ENCODE measurements at regions not wholly inside any gene's neighbourhood (a gene's known extent, or its start where the extent isn't known, plus 50 kb on each side); places are given as distances from the start of the nearest gene placed in this dataset.
"Not testable (repeated sequence)": the region's sequence is repeated elsewhere in the genome, so short reads cannot be mapped to it uniquely, and the experiment has no call there.

DNA sequence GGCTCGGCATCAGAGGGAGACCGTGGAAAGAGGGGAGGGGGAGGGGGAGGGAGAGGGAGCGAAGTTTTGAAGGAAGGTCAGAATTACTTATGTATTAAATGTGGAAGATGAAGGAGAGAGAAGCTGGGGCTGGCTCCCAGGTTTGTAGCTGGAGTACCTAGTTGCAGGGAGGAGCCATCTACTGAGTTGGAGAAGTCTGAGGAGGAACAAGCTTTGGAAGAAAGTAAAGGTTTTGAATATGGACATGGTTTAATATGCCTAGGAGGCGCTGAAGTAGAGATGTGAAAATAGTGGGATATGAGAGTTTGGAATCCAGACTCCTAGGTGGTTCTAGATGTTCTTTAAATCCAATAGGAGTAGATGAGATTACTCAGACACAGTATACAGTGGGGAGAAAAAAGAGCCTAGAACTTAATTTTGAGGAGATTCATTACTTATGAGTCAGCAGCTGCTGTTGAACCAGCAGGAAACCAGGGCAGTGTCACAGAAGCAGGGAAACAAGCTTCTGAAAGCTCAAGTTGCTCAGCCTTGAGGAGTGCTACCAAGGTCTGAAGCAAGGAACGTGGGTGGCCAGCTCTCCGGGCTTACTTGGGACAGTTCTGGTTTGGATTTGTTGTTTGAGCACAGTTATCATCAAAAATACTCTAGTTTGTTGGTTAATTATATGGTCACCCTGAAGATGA lies 149.3 kb downstream of the UTRN start:
- DNase-seq (ENCODE audit: low read depth, low spot score), result no peak

GRCh38 chr6:144435602-144436426 lies 150.7 kb downstream of the UTRN start:
- no peak for DNase-seq (ENCODE audit: low read depth, low spot score)

DNA sequence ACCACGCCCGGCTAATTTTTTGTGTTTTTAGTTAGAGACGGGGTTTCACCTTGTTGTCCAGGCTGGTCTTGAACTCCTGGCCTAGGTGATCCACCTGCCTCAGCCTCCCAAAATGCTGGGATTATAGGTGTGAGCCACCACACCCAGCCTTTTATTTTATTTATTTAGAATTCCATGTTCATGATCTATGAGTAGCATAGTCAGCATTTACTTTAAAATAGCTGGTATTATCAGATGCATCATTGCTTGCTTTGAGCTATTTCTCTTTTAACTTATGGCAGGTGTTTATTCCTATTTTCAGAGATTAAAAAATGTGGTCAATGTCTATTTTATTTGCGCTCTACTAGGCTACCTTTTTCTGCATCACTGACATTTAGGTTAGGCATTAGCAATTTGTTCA lies 152.0 kb downstream of the UTRN start:
- no peak for DNase-seq (ENCODE audit: low read depth, low spot score)

DNA sequence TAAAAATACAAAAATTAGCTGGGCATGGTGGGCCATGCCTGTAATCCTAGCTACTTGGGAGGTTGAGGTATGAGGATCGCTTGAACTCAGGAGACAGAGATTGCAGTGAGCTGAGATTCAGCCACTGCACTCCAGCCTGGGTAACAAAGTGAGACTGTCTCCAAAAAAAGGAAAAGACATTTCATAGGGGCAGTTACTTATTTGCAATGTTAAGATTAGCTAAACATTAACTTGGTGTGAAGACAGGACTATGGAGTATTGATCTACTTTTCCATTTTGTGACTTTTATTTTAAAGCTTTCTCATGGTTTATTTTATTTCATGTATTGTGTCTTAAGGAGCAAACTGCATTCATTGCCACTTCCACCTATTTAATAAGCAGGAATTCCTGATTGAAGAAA lies 153.0 kb downstream of the UTRN start:
- no peak for DNase-seq (ENCODE audit: low read depth, low spot score)

GRCh38 chr6:144439016-144439415 lies 153.9 kb downstream of the UTRN start:
- no peak for DNase-seq (ENCODE audit: low read depth, low spot score)

GRCh38 chr6:144441801-144442200 lies 156.7 kb downstream of the UTRN start:
- not testable (repeated sequence) for DNase-seq (ENCODE audit: low read depth, low spot score)

DNA sequence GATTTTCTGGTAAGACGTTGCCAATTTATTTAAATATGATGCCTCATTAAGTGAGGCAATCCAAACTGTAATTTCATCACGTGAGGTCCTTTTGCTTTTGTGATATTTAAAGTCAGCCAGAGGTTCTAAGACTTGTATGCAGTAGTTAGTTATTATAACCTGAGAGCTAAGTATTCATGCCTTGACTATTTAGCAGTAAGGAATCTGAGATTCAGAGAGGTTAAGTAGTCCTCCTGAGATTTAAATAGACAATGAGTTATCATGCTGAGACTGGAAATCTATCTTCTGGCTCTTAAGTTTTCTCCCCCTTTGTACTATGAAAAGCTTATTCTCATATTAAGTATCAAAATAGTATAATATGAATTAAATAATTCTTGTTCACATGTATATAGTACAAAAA lies 158.0 kb downstream of the UTRN start:
- DNase-seq (ENCODE audit: low read depth, low spot score), result no peak

- DNase-seq (ENCODE audit: low read depth, low spot score), result no peak
These were observed 162.3 kb downstream of the UTRN start for GRCh38 chr6:144447472-144447871.

DNA sequence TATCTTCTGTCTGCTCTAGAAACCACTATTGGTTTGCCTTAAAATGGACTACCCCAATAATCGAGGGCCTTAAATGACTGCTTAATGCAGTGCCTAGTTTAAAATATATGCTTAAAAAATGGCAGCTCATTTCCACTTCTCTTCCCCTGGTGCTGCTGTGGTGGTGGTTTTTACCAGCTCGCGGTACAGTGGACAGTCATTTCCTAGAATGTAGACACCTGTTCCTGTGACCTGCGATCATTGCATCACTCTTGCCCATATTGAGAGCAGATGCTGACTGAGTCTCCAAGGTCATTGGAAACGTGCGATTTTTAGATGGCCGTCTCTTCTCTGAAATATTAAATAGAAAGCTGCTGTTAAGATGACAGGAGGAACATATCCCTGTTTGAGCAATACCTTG lies 164.1 kb downstream of the UTRN start:
- no peak for DNase-seq (ENCODE audit: low read depth, low spot score)

- DNase-seq (ENCODE audit: low read depth, low spot score), result no peak
These were observed 164.9 kb downstream of the UTRN start for GRCh38 chr6:144449911-144450597.

GRCh38 chr6:144460327-144461095 lies 175.4 kb downstream of the UTRN start:
- DNase-seq (ENCODE audit: low read depth, low spot score), result no peak

DNA sequence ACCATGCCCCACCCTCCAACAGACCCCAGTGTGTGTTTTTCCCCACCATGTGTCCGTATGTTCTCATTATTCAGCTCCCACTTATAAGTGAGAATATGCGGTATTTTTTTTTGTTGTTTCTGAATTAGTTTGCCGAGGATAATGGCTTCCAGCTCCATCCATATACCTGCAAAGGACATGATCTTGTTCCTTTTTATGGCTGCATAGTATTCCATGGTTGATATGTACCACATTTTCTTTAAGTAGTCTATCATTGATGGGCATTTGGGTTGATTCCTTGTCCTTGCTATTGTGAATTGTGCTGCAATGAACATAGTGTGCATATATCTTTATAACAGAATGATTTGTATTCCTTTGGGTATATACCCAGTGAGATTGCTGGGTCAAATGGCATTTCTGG lies 176.9 kb downstream of the UTRN start:
- DNase-seq (ENCODE audit: low read depth, low spot score), result no peak

DNA sequence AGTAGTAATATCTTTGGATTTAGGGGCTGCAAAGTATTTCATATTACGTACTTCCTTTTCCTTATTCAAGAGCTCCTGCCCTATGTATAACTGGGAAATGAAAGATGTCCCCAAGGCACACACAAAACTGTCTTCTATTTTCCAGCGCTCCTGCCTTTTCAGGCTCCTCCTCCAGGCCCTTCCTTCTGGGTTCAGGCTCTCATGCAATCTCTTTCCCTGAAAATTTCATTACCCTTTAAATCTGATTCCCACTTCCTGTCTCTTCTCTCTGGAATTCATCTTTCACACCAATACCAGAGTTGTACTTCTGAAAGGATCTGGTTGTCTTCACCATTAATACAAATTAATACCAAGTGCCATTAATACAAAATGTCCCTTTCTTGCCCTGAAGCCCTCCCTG lies 181.6 kb downstream of the UTRN start:
- DNase-seq (ENCODE audit: low read depth, low spot score), result no peak

DNA sequence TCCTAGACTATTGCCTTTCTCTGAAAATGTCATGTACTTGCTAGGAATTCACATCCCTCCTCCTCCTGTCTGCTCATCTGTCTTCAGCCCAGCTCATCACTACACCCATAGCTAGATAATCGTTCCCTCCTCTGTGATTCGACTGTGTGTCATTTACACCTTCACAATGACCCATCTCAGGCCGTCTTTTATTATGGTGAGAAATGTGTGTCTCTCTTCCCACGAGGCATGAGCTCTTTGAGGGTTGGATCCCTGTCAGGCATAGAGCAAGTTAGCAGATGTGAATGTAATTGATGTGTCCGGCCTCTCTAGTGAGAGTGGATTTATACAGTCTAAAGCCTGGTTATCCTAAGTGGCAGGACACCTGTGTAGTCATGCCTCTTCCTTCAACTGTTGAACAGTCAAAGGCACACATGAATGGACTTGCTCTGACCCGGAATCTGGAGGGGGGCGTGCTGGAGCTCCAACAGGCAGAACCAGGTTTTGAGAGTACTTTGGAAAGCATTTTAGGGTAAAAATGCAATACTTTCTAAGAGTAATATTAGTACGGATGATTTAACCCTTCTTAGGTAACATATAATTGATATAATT lies 182.1 kb downstream of the UTRN start:
- no peak for DNase-seq (ENCODE audit: low read depth, low spot score)

DNA sequence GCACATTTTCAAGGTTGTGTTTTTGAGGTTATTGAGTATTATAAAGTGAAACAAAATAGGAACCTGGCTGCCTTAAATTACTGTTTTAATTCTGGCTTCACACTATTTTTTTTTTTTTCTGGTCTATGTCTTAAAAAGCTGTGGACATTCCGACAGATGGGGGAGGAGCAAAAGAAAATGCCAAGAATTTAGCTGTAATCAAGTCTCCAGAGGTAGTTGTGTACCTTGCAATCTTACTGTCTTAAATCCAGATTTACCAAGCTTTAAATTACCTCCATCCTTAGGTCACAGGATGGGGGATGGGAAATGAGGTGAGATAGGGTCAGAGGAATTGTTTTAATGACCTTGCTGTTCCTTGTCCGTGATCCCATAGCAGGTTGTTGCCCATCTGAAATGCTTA lies 182.8 kb downstream of the UTRN start:
- DNase-seq (ENCODE audit: low read depth, low spot score), result no peak

DNA sequence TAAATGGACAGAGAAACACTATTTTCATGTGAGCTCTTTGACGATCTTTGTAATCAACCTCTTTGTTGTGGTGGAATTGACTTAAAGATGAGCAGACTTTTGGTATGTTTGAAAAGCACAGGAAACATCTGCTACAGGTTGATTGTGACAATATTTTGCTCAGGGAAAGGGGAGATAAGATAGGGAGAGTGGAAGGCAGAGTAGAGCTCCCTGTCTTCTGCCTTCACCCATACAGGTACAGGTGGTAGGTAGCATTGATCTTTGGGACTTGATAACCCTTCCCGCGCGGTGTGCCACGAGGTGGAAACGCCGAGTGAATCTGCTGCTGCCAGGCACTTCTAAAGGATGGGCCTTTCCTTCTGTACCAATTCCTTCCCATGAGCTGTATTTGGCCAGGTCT lies 183.6 kb downstream of the UTRN start:
- no peak for DNase-seq (ENCODE audit: low read depth, low spot score)

DNA sequence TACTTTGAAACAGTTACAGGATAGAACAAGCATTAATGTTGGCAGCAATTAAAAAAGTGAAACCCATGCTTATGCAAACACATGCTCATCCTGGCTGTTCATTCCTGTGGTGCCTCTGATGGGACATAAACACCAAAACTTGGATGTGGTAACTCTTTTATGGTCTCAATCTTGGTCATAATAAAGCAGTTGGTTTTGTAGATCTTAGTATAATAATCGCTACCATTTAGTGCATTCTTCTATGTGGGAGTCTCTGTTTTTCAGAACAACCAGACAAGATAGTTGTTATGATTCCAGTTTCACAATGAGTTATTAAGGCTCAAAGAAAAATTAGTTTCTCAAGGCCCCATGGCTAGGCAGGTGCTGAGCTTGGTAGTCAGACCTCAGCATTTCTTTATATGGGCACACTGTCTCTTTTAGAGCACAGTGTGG lies 184.0 kb downstream of the UTRN start:
- no peak for DNase-seq (ENCODE audit: low read depth, low spot score)

- not testable (repeated sequence) for DNase-seq (ENCODE audit: low read depth, low spot score)
These were observed 185.1 kb downstream of the UTRN start for GRCh38 chr6:144470201-144470600.

DNA sequence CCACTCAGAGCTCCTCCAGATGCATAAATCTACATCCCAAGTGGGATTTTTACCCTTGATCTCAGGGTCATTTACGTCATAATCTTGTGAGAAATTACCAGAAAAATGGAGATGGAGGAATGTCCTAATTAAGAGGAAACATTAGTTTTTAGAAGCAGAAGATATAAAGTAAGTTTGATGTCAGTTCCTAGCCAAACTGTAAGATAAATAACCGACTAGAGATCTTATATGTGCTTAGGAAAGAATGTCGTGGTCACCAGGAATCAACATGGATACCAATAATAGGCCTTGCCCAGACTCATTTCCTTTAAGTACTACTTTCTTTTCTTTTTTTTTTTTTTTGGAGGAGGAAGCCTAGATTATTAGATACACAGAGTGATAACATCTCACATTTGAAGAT lies 186.9 kb downstream of the UTRN start:
- no peak for DNase-seq (ENCODE audit: low read depth, low spot score)

GRCh38 chr6:144474290-144474689 lies 189.2 kb downstream of the UTRN start:
- DNase-seq (ENCODE audit: low read depth, low spot score), result no peak

DNA sequence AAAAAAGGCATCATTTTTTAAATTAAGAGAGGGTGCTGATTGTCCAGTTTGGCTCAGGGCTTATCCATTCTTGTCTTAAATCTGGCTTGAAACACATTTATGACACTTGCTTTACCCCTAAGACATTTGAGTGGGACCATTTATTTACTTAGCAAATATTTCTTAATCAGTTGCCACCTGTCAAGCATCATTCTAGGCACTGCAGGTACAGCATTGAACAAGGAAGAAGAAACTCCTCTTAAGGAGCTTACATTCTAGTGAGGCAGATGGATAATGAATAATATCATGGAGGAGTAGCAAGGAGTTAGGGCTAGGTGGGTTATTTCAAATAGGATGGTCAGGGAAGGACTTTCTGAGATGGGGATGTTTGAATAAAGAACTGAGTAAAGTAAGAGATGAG lies 189.8 kb downstream of the UTRN start:
- DNase-seq (ENCODE audit: low read depth, low spot score), result no peak

DNA sequence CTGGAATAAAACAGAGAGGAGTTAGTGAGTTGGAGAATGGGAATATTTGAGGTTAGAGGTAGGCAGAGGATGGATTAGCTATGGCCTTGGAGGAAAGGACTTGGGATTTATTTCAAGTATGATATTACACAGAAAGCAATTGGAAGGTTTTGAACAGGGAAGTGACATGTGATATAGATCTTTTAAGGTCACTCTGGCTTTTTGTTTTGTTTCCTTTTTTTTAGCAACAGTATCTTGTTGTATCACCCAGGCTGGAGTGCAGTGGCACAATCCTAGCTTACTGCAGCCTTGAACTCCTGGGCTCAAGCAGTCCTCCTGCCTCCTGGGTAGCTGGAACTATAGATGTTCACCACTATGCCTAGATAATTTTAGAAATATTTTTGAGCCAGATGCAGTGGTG lies 190.3 kb downstream of the UTRN start:
- no peak for DNase-seq (ENCODE audit: low read depth, low spot score)
